ELR (cell line): ENCODE measurements at regions not wholly inside any gene's neighbourhood (a gene's known extent, or its start where the extent isn't known, plus 50 kb on each side); places are given as distances from the start of the nearest gene placed in this dataset.
"Not testable (repeated sequence)": the region's sequence is repeated elsewhere in the genome, so short reads cannot be mapped to it uniquely, and the experiment has no call there.

ENCODE experiments used
- DNase-seq: peaks from one replicate; pipeline ENCODE4 v3.0.0-alpha.2; 2015; ENCODE audit warnings: low read depth

DNA sequence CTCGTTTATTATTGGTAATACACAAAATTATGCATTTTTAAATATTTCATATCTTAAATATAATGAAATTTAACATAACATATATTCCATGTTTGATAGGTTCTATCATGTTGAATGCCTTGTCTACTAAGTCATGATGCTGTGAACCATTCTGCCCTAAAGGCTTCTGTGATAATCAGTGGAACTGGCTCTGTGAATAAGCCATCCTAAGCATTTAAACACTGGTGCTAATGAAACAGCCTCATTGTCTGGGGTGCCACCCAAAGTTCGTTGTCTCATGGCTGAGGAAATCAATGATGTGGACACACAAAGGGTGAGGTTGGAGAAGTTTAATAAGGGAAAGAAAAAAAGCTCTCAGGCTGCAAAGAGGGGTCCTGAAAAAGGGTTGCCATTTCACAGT, 264.7 kb upstream of the ZRANB2 start:
- no peak for DNase-seq

DNA sequence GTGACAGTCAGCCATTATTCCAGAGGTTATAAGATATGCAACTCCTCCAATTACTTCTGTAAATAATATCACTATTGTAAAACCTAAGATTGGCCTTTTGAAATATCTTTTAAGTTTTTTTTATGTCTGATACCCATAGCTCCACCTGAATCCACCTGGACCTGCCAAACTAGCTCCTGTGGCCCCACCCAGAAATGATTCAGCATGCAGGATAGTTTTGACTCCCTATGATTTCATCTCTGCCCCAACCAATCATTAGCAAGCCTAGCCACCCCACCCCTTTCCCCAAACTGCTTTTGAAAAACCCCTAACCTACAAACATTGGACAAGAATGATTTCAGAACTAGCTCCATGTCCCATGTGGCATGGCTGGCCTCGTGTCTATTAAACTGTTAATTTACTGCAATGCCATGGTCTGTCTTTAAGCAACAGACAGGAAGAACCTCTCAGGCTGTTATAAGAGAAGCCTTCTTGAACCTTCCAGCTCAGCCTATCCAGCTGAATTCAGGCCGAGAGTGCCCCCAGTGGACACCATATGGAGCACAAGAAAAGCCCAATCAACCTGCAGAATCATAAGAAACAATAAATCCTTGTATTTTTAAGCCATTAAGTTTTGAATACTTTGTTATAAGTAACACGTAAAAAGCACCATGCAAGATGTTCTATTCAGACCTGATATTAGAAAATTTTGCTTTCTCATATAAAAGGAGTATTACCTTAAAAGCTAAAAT, 263.0 kb upstream of the ZRANB2 start:
- no peak for DNase-seq

DNA sequence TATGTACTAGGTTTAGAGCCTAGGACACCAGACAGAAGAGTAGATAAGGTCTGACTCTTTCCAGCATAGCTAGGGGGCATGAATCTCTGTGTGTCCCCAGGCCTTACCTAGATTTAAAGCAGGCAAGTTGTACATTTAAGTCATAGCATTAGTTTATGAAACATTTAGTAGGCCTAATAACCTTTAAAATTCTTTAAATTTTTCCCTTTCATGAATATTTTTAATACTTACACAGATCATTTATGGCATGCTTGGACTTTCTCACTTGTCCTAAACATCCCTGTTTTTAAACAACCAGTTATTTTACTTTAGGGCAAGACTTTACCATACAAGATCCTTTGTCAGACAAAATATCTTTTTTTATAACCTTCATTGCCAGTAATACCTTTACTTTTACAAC, 258.4 kb upstream of the ZRANB2 start:
- peak; percentile 25 for DNase-seq

DNA sequence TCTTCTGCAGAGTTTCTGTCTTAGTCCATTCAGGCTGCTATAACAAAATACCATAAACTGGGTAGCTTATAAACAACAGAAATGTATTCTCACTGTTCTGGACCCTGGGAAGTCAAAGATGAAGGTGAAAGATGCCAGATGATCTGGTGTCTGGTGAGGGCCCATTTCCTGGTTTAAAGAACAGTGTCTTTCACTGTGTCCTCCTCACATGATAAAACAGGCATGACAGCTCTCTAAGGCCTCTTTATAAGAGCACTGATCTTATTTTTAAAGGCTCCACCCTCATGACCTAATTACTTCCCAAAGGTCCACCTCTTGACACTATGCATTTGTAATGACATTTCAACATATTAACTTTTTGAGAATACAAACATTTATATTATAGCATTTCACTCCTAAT, 250.2 kb upstream of the ZRANB2 start:
- DNase-seq, result no peak

DNA sequence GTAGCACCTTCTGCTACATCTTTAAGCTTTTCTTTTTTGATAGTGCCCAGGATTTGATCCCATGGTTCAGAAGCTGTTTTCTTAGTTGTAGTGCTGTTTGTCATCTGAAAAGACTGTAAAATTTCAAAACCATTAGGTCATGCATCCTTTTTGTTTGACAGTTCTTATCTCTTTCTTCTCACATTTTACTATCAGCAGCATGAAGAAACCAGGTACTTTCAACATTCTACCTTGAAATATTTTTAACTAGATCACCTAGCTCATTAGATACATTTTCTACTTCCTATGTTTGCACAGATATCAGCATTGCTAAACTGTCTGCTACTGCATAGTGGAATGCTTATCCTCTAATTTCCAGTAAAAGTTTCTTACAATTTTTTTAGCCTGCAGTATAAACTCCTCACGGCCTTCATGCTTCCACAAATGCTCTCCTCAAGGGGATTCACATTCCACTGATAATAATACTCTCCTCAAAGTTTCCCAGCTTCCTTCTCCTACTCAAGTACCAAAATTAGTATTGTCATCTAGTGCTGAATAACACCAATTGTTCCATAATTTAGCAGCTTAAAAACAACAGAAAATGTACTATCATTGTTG, 243.9 kb upstream of the ZRANB2 start:
- DNase-seq, result no peak

DNA sequence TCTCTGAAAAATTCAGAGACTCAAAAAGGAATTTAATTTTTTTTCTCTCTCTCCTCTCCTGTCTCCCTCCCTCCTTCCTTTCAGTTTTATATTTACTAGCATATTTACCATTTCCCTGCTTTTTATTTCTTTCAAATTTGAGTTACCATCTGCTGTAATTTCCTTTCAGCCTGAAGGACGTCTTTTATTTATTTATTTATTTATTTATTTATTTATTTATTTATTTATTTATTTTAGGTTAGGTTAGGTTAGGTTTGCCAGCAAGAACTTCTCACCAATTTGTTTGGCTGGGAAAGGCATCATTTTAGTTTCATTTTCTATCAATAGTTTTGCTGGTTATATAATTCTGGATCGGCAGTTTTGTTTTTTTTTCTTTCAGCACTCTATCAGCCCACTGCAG, 231.7 kb upstream of the ZRANB2 start:
- peak; percentile 3 for DNase-seq

DNA sequence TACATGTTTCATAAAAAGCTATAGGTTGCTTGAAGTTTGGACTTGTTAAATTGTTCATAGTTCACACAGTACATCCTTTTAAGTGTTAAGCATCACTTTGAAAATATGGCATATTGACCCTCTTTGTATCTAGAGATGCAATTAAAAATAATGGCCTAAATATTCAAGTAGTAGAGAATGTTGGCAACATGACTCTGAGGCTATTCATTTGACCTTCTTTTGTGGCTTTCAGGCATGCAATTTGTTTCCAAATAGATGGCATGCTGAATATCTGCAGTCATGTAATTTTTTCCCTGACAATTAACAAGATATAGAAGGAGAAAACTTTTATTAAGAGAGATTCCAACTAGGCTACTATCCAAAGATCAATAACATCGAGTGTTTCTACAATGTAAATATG, 230.5 kb upstream of the ZRANB2 start:
- no peak for DNase-seq

DNA sequence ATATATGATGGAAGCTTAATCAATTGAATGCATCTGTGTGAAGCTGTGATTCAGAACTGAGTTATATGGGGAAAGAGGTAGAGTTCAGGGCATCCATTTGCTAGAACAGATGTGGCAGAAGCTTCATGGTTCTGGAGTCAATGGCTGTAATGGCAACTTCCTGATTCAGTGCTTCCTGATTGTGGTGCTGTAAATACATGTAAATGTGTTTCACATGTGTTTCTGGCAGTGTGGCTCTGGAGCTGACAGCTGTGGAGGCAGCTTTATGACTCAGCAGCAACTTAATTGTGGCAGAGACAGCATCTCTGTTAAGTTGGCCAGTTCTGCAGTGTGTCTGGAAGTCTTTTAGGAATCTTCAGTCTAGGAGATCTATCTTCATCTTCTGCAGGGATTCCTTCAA, 226.6 kb upstream of the ZRANB2 start:
- peak; percentile 23 for DNase-seq

DNA sequence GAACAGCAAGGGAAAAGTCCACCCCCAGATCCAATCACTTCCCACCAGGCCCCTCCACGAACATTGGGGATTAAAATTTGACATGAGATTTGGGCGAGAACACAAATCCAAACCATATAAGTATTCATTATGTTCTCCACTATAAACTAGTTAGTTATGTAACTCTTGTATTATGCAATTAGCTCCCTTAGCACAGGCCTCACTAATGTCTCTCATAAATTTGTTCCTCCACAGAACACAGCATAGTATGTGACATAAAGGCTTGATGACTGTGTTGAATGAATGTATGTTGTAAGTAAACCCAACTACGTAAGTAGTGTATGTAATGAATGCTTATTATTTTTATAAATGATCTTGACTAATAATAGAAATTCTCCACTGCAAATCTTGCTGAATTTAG, 223.3 kb upstream of the ZRANB2 start:
- DNase-seq, result no peak

DNA sequence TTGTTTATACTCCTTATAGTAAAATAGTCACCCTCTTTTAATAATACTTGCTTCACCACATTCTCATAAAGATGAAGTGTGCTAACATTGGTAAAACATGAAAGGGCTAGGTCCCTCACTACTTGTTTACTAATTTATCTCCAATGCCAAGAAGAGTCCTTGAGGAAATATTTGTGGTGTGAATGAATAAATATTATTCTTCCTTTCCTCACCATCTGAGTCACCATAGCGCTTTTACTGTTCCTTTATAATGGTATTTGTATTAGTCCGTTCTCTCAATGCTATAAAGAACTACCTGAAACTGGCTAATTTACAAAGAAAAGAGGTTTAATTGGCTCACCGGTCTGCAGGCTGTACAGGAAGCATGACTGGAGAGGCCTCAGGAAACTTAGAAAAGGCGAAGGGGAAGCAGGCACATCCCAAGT, 222.8 kb upstream of the ZRANB2 start:
- DNase-seq, result no peak

DNA sequence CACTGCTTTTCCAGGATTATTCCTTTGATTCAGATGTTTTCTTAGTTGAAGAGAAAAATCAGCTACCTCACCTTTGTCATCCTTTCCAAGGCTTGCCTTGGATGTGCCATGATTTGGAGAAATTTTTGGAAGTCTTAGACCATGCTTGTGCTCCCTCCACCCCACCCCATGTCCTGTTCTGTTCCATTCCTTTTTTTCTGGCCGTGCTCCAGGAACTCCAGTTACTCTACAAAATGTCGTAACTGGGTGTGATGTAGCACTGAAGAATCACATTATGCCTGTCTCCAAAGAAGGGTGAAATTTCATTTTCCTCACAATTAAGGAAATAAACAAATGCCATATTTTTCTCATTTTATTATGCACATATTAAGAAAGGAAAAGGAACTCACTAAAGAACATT, 217.8 kb upstream of the ZRANB2 start:
- no peak for DNase-seq

DNA sequence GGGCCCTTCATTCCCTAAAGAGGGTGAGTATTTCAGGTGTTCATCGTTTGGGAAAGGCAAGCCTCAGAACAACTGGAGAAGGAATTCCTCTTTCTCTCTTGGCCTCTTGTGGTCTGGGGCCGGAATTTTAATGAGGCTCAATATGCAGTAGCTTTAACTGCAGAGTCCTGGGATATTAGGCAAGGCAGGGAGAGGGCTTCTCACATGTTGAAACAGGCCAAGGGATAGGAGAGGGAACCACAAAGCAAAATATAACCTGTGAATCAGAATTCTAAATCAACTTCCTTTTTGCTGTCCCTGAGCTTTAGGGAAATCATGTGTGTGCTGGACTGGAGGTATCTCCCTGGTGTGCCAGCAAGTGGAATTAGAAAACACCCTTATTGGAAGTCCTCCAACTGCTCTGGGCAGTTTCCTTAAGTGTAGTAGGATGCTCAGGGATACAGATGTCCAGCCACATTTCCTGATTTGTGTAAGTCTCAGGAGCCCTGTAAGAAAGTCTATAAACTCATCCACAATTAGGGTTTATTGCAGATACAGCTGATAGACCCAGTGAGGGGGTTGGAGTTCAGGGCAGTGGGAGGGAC, 215.8 kb upstream of the ZRANB2 start:
- no peak for DNase-seq

DNA sequence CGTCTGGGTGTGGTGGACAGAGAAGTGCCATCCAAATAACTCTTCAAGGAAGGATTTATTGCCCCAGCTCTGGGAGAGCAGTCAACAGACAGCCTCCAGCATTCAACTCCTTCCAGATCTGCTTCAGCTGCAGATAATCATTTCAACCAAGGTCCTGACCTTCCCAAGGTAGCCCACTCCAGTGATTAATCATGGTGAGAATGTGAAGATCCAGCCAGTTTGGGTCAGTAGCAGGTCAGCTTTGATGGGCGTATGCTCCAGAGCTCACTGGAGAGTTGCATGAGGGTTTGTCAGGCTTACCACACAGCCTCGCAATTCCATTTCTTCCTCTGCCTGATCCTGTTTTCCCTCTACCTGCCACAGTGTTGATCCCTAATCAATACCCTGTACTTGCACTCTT, 214.5 kb upstream of the ZRANB2 start:
- DNase-seq, result no peak

DNA sequence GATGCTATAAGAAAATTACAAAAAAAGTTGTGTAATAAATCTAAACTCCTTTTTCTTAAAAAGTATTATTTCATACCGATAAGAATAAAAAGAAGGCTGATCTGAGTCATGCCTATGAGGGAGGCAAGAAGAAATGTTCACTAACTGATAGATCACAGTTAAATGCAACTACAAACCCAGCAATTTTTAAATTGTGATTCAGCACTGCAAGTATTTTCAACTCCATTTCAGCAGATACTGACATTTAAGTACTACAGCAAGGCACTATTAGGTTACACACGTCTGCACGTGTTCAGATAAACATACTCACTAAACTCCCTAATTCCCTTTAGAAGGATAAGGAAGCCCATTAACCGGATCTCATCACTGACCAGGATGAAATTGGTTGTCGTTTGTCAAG, 213.3 kb upstream of the ZRANB2 start:
- no peak for DNase-seq

DNA sequence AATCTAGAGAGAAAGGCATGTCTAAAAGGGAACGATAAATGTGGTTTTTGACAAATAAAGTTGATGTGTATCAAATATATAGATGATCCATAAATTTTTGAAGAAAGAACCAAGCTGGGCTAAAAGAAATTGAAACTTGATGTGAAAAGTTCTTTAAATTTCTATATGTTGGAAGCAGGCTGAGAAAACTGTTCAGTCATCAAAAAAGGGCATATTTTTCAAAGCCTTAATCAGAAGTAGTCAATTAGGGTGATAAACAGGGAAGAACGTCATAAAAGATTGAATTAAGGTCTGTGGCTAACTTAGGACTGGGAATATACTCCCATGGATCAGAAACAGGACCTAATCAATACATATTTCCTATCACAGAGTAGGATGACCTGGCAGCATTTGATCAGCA, 211.4 kb upstream of the ZRANB2 start:
- no peak for DNase-seq

DNA sequence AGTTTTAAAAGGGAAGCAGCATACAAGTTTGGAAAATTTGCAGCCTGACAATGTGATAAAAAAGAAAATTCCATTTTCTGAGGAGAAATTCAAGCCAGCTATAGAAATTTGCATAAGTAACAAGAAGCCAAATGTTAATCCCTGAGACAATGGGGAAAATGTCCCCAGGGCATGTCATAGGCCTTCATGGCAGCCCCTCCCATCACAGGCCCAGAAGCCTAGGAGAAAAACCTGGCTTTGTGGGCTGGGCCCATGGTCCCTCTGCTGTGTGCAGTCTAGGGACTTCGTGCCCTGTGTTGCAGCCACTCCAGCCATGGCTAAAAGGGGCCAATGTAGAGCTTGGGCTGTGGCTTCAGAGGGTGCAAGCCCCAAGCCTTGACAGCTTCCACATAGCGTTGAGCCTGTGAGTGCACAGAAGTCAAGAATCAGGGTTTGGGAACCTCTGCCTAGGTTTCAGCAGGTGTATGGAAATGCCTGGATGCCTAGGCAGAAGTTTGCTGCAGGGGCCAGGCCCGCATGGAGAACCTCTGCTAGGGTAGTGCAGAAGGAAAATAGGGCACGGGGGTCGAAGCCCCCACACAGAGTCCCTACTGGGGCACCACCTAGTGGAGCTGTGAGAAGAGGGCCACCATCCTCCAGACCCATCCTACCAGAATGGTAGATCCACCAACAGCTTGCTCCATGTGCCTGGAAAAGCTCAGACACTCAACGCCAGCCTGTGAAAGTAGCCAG, 209.8 kb upstream of the ZRANB2 start:
- DNase-seq, result not testable (repeated sequence)

DNA sequence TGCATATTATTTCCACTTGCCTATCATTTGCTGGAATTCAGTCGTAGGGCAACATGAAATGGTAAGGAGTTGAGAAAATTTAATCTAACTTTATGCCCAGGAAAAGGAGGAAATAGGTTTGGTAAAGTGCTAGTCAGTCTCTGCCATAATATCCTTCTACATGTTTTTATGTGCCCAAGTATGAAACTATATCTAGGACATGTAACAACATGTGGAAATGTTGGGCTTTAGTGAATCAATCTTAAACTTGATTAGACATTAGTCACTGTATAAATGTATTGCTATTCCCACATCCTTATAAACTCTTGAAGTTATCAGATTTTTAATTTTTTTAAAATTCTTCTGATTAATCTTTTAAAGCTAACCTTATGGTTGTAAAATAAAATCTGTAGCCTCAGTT, 204.7 kb upstream of the ZRANB2 start:
- DNase-seq, result no peak

DNA sequence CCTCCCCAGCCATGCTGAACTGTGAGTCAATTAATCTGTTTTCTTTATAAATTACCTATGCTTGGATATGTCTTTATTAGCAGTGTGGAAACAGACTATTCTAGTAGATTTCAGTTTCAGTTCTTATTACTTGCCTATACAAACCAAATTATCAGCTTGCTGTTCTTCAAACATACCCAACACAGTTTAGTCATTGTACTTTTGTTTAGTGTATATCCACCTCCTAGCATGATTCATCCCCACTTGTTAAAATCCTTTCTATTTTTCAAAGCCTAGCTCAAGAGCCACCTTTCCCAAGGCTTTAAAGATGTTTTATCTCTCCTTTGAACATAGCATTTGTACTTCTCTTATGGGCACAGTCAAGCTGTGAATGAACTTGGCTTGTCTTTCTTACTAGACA, 195.6 kb upstream of the ZRANB2 start:
- DNase-seq, result no peak

DNA sequence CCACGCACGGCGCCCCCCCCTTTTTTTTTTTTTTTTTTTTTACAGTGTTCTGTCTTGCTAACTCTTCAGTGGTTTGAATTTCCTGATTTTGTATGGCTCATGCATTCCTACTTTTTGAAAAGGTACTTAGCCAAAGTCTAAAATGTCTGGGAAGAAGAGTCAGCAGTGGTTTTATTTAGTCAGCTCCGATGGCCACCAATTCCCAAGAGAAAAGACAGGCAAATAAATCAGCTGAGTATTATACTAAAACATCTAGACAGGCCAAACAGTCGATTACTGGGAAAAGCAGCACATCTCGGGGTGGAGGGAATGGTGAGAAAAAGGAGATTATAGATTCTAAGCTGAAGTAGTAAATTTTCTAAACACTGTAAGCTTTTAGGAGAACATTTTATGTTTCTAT, 192.5 kb upstream of the ZRANB2 start:
- no peak for DNase-seq

DNA sequence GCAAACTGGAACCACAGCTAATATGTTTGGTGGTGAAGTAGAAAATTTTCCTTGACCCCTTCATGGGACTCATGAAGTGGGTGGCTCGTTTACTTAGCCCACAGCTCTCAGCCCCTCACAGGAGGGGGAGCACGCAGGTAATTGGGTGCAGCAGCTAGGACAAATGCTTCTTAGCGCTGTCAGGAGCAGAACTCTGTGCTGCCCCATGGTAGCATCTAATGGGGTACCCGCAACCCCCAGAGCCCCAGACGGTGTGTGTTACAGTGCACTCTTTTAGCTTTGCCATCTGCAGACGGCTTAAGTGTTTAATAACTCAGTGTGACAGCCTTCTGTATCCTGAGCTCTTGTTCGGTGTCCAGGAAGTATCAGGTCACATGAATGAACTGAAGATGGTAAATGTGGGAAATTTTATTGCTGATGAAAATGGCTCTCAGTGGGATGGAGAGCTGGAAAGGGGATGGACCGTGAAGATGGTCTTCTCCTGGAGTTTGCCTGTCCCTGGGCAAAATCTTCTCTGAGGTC, 189.6 kb upstream of the ZRANB2 start:
- no peak for DNase-seq

DNA sequence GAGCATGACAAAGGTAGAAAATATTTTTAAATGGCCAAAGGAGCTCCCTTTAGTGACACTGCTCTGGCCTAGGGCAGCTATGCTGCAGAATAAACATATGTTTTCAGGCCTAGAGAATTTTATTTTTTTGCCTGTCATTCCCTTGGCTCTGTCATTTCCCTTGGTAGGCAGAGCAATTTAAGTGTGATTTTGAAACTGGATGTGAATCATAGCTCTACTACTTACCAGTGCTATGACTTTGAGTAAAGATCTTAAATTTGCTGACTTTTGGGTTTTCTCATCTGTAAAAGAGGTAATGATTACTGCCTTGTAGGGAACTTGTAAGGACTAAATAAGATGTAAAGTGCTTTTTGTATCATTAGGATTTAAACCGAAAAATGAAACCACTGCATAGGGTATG, 189.0 kb upstream of the ZRANB2 start:
- no peak for DNase-seq

DNA sequence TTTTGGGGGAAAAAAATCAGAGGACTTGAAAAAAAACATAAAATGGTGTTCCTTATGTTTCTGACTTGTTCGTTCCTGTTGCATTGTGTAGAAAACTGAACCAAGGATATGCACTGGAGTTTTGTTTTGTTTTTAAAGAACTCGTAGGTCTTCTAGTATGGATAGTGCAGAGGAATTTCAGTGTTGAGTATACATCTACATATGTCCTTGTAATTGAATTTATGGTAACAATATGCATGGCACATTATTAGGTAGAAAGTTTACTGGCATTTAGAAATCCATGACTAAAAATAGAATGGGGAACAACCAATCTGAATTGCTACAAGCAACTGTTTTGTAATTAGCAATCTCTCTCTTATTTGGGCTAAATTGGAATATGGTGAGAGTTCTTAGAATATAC, 188.3 kb upstream of the ZRANB2 start:
- no peak for DNase-seq

DNA sequence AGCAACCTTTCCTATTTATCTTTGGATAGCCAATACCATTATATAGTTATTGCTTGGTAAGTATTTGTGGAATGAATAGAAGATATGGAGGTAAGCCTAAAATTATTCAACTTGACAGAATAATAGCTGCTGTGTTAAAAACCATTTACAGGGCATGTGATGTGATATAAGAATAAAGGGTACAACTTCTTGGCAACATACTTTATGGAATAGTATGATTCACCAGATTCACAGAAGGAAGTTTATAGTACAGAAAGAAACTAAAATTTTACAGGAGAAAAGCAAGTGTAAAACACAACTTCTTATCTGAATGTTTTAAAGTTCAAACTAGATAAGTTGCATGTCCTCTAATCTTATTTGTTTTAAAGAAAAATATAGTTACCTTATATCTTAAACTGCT, 186.4 kb upstream of the ZRANB2 start:
- DNase-seq, result no peak
